Mucosa of gallbladder (tissue), 1 donor: ENCODE measurements at regions not wholly inside any gene's neighbourhood (a gene's known extent, or its start where the extent isn't known, plus 50 kb on each side); places are given as distances from the start of the nearest gene placed in this dataset.
"Not testable (repeated sequence)": the region's sequence is repeated elsewhere in the genome, so short reads cannot be mapped to it uniquely, and the experiment has no call there.

ENCODE experiments used
- DNase-seq: peaks from one replicate; pipeline ENCODE4 v3.0.0-alpha.2; 2020; ENCODE audit warnings: low spot score
- donor health status: DM: no; HTN: no; CAD: no.

DNA sequence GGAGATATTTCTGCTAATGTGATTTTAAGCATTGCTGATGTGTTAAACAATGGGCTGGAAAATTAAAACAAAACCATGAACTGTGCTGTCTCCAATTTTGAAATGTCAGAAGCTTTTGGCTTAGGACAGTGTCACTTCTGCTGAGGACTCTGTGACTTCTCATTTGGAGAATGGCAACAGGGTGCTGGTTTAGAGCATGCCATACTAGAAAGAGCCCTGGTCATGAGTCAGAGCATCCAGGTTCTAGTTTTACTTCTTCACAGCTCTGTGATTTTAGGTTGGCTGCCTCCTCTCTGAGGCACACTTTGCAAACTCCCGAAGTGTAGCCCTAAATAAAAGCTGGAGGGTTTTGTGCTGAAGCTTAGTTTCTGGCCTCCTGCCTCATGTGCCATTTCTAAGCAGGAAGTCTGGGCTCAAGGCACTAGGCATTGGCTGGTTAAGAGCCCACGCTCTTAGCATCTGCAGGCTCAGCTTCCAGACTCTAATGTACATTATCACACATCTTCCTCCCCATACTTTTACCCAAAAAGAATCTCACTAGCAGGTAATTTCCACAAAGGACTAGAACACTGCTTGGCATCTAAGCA lies 193.8 kb downstream of the CNTN3 start:
- DNase-seq = no peak

- DNase-seq = no peak
Observed at GRCh38 chr3:74415731-74416130, 198.7 kb downstream of the CNTN3 start.

- DNase-seq = no peak
Observed at GRCh38 chr3:74413547-74414241, 200.8 kb downstream of the CNTN3 start.

DNA sequence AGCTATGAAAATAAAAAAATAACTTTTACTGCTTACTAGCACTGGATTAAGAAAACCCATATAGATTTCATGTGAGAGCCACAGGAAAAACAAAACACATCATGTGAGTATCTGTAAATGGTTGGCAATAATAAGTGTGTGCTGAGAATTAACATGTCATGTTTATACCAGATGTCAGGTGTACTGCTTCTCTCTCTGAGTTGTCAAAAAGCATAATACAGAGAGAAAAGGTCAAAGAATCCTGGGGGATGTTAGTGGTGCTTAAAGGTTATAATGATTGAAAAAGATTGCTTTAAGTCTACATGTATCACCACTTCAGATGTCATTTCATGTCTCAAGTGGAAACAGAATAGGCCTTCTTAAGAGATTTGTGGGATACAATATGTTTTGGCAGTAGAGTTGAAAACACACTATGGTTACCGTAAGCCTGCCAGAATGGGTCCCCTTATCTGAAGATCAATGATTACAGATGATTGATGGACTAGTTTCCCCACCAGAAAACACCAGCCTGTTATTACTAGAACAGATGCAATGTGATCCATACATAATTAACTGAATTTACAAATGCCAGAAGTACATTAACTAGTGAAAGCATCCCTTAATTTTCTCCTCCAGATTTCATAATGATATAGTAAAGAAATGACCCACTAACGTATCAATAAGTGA lies 204.1 kb downstream of the CNTN3 start:
- DNase-seq = no peak

DNA sequence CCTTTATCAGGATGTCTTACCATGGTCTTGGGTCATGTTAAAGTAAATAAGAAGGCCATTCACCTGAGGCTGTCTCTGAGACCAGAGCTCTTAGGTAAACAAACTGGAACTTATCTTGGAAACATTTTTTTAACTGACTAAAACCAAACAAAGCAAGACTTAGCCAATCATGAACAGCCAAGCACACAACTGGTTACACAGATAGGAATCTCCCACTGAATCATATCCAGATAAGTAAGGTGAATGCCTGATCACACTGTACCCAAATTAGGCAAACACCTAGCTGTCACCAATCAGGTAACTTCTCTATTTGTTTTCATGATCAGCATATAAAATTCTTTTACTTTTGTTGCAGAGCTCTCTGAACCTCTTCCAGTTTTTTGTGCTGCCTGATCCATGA lies 205.4 kb downstream of the CNTN3 start:
- DNase-seq = no peak

GRCh38 chr3:74403307-74403706 lies 211.2 kb downstream of the CNTN3 start:
- no peak for DNase-seq

- DNase-seq = no peak
Observed at GRCh38 chr3:74402821-74403220, 211.6 kb downstream of the CNTN3 start.

DNA sequence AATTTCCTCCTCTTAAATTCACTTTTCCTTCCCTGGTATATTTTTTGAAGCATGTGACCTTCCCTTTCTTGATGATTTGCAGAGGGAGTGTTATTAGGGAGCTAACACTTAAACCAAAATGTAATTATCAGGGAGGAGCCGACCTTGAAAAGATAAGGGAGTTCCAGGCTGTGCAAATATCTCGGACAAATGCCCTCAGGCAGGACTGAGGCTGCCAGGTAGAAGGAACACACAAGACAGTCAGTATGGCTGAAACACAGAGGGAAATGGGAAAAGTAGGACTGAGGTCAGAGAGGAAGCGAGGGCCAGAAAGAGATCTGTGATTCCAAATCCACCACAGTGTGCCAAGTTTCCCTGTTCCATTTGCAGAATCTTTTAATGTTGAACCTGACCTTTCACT lies 221.0 kb downstream of the CNTN3 start:
- no peak for DNase-seq

DNA sequence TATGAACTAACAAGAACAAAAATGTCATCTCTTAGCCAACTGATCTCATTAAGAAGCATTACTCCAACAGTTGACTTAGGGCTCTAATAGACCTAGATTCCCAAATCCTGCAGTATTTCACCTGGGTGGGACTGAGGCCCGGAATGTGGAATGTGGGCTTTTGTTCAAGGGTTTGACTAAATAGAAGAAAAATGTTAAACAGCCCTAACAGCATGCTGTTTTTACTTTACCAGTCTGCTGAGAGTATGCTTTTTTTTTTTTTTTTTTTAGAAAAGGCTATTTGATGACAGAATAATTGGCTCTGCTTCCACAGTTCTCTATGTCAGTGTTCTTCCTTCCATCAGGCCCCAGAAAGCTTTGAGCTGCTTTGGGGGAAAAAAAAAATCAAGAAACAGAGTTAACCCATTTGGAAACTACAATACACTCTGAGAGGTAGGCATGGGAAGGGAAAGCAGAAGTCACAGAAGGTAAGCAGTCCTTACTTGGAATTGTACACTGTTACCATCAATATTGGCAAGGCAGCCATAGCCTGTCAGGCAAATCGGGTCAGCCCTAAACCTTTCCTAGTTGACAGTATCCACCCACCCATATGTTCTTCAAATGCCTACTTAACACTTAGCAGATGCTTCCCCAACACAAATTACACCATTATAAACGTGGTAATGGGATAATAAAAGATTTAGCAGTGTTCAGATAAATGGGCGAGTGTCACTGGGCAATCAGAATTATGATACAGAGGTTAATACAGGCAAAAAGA lies 224.2 kb downstream of the CNTN3 start:
- no peak for DNase-seq

DNA sequence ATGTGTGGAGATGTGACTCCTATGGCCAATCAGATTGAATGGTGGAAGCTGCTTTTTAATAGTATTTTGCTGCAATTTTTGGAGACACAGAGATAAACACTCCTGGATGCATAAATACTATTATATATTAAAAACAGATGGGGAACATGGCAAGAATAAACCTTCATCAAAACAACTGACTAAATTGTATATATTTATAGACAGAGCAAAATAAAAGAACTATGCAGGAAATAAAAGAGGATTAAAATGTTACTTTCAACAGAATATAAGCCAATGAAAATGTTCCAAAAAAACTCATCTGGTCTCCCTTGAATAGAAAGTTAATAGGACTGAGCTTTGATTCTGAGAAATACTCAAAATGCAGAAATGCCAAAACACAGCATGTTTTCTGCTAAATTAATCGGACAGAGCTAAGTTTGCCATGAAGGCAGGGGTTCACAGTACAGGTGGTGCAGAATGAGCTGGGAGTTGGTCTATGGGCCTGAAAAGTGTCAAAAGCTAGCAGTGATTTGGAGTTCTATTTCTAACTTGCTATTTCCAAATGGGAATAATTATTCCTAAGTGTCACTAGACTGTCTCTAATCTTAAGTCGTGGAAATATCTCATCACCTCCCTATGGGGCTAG lies 227.2 kb downstream of the CNTN3 start:
- DNase-seq = no peak

DNA sequence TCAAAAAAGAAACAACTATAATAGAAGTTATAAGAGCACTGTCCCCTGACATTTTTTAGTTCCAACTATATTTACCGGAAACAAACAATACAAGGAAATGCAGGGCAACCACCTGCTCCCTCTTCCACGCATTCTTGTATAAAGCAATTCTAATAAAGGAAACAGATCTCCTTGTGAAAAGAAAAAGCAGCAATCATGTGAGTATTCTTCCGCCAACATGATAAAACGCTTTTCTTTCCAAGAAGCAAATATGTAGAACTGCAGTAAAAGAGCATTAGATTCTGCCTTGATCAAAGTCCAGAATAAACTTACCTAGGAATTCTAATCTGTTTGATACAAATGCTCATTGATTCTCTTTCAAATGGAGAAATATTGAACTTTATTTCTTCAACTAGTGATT lies 230.3 kb downstream of the CNTN3 start:
- DNase-seq = no peak

GRCh38 chr3:74377669-74378068 lies 236.8 kb downstream of the CNTN3 start:
- DNase-seq = no peak

- not testable (repeated sequence) for DNase-seq
Observed at GRCh38 chr3:74376323-74376722, 238.1 kb downstream of the CNTN3 start.

- peak; percentile 16 for DNase-seq
Observed at GRCh38 chr3:74375653-74376052, 238.8 kb downstream of the CNTN3 start.

GRCh38 chr3:74372743-74373142 lies 241.7 kb downstream of the CNTN3 start:
- DNase-seq = no peak

GRCh38 chr3:74370342-74370741 lies 244.1 kb downstream of the CNTN3 start:
- DNase-seq = no peak

- DNase-seq = no peak
Observed at GRCh38 chr3:74366331-74366730, 248.1 kb downstream of the CNTN3 start.

DNA sequence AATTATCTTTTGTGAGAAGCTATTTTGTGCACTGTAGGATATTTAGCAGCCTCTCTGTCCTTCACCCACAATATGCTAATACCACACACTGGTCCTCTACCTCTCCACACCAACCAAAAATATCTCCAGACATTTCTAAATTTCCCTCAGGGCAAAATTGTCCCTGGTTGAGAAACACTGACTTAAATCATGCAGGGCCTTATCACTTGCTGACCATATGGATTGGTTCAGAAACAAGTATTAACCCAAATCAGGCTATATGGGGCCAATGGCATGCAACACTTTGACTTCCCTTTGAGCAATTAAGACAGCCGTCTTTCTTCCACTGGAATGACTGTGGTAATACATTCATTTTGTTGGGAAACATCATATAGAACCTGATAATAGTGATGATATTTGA lies 251.1 kb downstream of the CNTN3 start:
- DNase-seq = no peak

GRCh38 chr3:74360406-74360805 lies 254.1 kb downstream of the CNTN3 start:
- DNase-seq = no peak

GRCh38 chr3:74357881-74358280 lies 256.6 kb downstream of the CNTN3 start:
- no peak for DNase-seq

DNA sequence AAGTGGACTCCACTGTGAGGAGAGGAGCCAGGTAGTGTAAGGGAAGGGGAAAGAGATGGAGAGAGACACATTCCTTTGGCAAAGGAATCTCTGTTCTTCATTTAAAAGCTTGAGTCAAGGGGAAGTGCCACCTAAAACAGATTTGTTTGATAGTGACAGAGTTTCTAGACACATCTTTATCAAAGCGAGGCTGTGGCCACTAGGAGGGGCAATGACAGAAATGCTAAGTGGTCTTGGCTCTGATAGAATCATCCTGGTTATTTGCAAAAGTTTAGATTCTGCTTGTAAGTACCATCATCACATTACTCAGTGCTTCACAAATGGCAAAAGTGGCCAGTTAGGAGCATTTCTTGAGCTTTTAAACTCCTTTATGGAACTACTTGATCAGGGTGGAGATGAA lies 261.4 kb downstream of the CNTN3 start:
- no peak for DNase-seq

- no peak for DNase-seq
Observed at GRCh38 chr3:74352166-74352565, 262.3 kb downstream of the CNTN3 start.
